GM18868 (cell line): ENCODE measurements at regions not wholly inside any gene's neighbourhood (a gene's known extent, or its start where the extent isn't known, plus 50 kb on each side); places are given as distances from the start of the nearest gene placed in this dataset.
"Not testable (repeated sequence)": the region's sequence is repeated elsewhere in the genome, so short reads cannot be mapped to it uniquely, and the experiment has no call there.

ENCODE experiments used
- ATAC-seq: cut with Tn5 transposase; IDR thresholded peaks from one replicate; pipeline ENCODE4 v1.9.1; 2021; ENCODE audit warnings: mild to moderate bottlenecking, moderate library complexity; ENCODE audit not compliant: unreplicated experiment

GRCh38 chr4:160284516-160284915, 1181.6 kb downstream of the RAPGEF2 start:
- no peak for ATAC-seq

DNA sequence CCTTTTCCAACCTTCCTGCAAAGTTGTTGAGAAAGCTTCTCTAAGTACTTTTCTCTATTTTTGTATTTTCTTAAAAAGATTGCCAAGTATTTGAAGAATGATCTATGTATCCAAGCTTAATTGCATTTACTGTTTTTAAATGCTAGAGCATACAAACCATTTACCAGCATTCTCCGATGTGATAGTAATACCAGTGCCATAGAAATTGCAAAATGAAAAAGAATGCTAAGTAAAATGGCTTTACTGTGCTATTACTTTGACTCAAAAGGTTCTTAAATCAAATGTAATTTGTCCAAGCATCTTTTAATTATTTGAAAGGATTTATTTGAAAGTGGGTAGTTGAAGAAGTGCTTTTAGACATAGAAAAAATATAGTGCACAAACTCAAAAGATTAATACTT, 1183.2 kb downstream of the RAPGEF2 start:
- ATAC-seq: no peak

DNA sequence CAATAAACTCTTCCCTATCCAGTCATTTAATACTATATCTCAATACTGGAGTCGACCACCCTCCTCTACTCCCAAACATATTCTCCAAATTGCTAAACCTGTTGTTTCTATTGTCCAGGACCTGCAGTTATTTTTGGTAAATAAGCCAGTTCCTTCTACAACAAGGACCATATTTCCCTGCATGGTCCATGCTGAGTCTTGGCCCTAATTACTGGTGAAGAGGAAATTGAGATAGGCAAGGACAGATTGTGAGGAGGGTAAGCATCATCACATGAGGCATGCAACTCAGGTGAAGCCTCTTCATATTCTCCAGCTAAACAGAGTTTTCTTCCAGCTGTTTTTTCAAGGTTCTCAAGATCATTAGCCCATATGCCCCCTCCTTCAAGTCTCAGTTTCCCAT, 1193.6 kb downstream of the RAPGEF2 start:
- no peak for ATAC-seq

- ATAC-seq: no peak
Measured at GRCh38 chr4:160299177-160299576, 1196.3 kb downstream of the RAPGEF2 start.

GRCh38 chr4:160299608-160300007, 1196.7 kb downstream of the RAPGEF2 start:
- ATAC-seq: no peak

DNA sequence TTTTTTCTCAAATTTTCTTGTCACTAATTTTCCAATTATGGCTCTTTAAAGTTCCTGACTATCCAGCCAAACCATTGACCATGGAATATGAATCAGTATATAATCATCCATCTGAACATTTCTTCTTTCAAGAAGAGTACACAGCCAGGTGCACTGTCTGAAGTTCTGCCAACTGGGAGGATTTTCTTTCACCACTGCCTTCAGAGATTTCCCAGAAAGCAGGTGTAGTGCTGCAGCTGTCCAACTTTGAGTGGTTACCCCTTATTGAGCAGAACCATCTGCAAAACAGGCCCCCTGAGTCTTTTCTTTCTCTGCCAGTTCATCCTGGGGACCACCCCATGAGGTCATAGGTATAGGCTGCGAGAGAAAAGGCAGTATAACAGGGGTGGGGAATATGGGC, 1213.2 kb downstream of the RAPGEF2 start:
- no peak for ATAC-seq

DNA sequence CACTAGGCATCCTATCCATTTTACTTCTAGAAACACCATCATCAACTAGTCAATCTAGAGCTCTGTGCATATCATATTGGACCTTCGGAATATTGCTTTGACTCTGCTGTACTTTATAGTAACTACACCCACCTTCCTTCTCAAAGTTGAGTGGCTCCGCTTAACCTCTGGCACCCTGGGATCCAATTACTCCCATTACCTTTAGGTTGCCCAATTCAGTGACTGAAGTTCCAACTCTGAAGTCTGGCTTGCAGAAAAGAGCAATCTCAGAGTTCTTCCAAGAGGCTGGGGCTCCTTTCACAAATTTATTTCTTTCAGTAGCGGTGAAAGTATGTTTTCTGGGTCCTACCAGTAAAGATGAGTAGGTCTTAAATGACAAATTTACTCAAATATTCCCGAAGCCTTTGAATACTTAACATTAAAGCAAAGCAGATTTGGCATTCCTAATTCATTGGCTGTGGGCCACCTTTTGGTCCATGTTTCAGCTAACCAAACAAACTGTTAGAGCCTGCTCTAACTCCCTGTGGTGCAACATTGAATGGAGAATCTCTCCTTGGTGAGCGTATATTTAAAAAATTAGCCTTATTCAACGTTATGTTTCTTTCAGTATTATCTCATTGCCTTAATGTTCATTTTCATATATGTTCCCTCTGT, 1215.8 kb downstream of the RAPGEF2 start:
- no peak for ATAC-seq

- no peak for ATAC-seq
Measured at GRCh38 chr4:160319221-160319867, 1216.5 kb downstream of the RAPGEF2 start.

- ATAC-seq: no peak
Measured at GRCh38 chr4:160319868-160320260, 1217.0 kb downstream of the RAPGEF2 start.

DNA sequence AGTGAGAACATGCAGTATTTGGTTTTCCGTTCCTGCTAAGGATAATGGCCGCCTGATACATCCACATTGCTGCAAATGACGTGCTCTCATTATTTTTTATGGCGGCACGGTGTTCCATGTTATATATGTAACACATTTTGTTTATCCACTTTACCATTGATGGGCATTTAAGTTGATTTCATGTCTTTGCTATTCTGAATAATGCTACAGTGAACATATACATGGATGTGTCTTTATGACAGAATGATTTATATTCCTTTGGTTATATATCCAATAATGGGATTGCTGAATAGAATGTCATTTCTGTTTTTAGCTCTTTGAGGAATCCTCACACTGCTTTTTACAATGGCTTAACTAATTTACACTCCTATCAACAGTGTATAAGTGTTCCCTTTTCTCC, 1223.2 kb downstream of the RAPGEF2 start:
- ATAC-seq: no peak

DNA sequence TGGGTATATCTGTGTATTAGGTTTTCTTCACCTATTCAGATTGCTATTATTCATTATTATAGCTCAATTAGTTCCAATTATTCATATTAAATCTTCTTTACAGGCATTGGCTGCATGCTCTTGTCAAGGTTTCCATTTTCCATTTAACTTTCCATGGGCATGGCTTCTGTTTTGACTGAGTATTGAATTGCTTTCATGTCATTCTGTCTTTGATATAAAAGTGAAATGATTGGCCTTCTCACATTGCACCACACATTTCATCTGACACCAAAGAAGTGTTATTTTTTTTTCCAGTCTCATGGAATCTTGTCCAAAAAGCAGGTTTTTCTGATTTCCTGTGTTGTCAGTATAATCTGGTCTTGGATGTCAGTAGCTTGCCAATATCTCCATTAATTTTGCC, 1244.3 kb downstream of the RAPGEF2 start:
- ATAC-seq: no peak

DNA sequence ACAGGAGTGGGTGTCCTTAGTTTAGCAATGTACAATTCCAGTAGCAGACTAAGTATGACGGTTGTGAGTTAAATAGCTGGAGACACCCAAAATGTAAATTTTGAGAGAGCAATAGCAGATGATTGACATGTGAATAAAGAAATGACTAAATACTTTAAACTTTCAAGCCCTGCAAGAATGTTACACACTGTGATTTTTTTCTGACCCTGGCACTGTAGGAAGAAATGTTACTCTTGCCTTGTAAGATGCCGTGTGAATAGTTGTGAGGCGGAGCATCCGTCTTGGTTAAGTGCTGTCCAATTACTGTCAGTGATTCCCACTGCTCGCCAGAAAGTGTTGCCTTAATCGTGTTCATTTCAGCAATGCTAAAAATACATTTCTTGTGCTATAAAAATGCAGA, 1248.1 kb downstream of the RAPGEF2 start:
- ATAC-seq: no peak

GRCh38 chr4:160352637-160353036, 1249.8 kb downstream of the RAPGEF2 start:
- no peak for ATAC-seq

GRCh38 chr4:160353548-160353947, 1250.7 kb downstream of the RAPGEF2 start:
- ATAC-seq: no peak

- ATAC-seq: no peak
Measured at GRCh38 chr4:160362478-160362877, 1259.6 kb downstream of the RAPGEF2 start.

DNA sequence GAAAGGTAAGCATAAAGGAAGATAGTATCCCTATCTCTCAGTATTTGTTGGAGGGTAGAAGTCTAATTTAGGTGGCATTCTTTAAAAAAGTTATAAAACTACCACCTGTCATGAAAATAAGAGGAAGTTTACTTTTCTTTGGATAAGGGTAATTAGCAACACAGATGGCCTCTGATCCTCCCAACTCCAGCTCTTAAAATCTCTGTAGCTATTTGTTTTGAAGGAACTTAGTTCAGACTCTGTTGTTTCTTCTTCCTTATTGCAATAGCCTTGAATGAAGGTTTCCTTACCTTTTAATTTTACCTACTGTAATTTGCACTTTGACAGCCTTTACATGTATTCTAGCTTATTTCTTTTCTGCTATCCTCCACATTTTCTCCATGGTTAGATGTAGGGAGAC, 1261.3 kb downstream of the RAPGEF2 start:
- no peak for ATAC-seq

DNA sequence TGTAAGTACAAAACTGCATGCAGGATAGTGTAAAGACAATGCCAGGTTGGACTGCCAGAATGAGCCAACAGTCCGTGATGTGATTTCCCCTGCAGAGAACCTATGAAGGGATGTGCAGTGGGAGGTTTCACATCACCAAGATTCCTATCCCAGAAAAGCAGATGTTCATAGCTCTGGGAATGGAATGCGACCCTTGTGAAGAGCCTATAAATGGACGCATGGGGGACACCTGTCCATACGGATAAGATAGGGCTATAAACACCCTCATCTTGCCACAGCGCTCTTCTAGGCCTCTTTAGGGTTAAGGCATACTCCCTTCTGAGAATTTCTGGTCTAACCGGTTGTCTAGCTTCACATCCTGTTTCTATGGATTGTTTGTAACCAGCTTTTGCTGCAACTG, 1261.8 kb downstream of the RAPGEF2 start:
- ATAC-seq: not testable (repeated sequence)

GRCh38 chr4:160365383-160365782, 1262.5 kb downstream of the RAPGEF2 start:
- ATAC-seq: not testable (repeated sequence)

GRCh38 chr4:160370046-160370445, 1267.2 kb downstream of the RAPGEF2 start:
- ATAC-seq: no peak

- no peak for ATAC-seq
Measured at GRCh38 chr4:160371446-160371845, 1268.6 kb downstream of the RAPGEF2 start.

DNA sequence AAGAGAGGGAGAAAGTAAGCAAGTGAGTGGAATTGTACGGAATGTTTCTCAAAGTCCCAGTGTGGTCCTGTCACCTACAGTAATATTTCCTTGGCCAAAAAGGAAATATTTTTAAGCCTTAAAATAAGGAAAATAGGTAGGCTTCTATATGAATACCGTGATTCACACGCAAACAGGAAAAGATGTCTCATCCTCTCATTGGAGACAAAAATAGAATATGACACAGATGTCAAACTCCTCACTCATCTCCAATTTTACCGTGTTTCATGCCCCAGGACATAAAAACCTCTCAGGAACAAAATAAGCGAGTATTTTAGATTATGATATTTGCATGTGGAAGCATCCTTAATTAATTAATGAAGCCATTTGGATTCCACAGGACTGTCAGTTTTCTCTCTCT, 1269.5 kb downstream of the RAPGEF2 start:
- no peak for ATAC-seq

DNA sequence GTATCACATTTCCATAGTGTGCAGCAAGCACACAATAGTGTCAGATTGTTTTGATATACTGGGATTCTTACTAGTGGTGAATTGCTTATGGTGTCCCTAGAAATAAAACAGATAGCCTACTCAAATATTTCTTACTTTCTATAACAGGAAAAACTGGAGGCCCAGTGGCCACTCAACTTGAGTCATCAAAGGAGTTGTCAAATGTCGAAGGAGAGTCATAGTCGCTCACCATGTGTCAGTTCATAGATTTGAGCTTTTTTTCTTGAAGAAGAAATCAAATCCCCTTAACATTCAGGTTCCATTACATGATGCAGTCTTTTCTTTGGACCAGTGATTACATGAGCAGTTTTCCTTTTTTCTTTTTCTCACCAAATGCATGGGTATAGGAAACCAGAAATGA, 1271.0 kb downstream of the RAPGEF2 start:
- no peak for ATAC-seq
